HG03342 (cell line): ENCODE measurements at regions not wholly inside any gene's neighbourhood (a gene's known extent, or its start where the extent isn't known, plus 50 kb on each side); places are given as distances from the start of the nearest gene placed in this dataset.
"Not testable (repeated sequence)": the region's sequence is repeated elsewhere in the genome, so short reads cannot be mapped to it uniquely, and the experiment has no call there.

ENCODE experiments used
- ATAC-seq: cut with Tn5 transposase; IDR thresholded peaks from one replicate; pipeline ENCODE4 v1.9.1; 2021; ENCODE audit warnings: mild to moderate bottlenecking, moderate library complexity; ENCODE audit not compliant: unreplicated experiment

- no peak for ATAC-seq
Observed at GRCh38 chr12:30166006-30166795, 382.5 kb upstream of the TMTC1 start.

- ATAC-seq: no peak
Observed at GRCh38 chr12:30164382-30165318, 380.9 kb upstream of the TMTC1 start.

- ATAC-seq: not testable (repeated sequence)
Observed at GRCh38 chr12:30156833-30157232, 373.1 kb upstream of the TMTC1 start.

- no peak for ATAC-seq
Observed at GRCh38 chr12:30155001-30155730, 371.4 kb upstream of the TMTC1 start.

GRCh38 chr12:30153981-30154380, 370.2 kb upstream of the TMTC1 start:
- no peak for ATAC-seq

GRCh38 chr12:30152705-30153104, 369.0 kb upstream of the TMTC1 start:
- ATAC-seq: no peak

GRCh38 chr12:30151831-30152230, 368.1 kb upstream of the TMTC1 start:
- ATAC-seq: no peak

- no peak for ATAC-seq
Observed at GRCh38 chr12:30146561-30146960, 362.8 kb upstream of the TMTC1 start.

GRCh38 chr12:30145684-30146032, 361.9 kb upstream of the TMTC1 start:
- ATAC-seq: no peak

- no peak for ATAC-seq
Observed at GRCh38 chr12:30144777-30145683, 361.3 kb upstream of the TMTC1 start.

GRCh38 chr12:30142301-30142700, 358.6 kb upstream of the TMTC1 start:
- ATAC-seq: no peak

- no peak for ATAC-seq
Observed at GRCh38 chr12:30138483-30138882, 354.7 kb upstream of the TMTC1 start.

- no peak for ATAC-seq
Observed at GRCh38 chr12:30136696-30137095, 353.0 kb upstream of the TMTC1 start.

GRCh38 chr12:30135776-30136175, 352.0 kb upstream of the TMTC1 start:
- ATAC-seq: no peak

GRCh38 chr12:30134229-30134628, 350.5 kb upstream of the TMTC1 start:
- ATAC-seq: no peak

- no peak for ATAC-seq
Observed at GRCh38 chr12:30126944-30127343, 343.2 kb upstream of the TMTC1 start.

- no peak for ATAC-seq
Observed at GRCh38 chr12:30120522-30120921, 336.8 kb upstream of the TMTC1 start.

- ATAC-seq: no peak
Observed at GRCh38 chr12:30117483-30117882, 333.7 kb upstream of the TMTC1 start.

- no peak for ATAC-seq
Observed at GRCh38 chr12:30111719-30112118, 328.0 kb upstream of the TMTC1 start.

GRCh38 chr12:30110958-30111586, 327.3 kb upstream of the TMTC1 start:
- no peak for ATAC-seq
